ENCODE measurements at regions not wholly inside any gene's neighbourhood (a gene's known extent, or its start where the extent isn't known, plus 50 kb on each side); places are given as distances from the start of the nearest gene placed in this dataset.

GRCh38 chr2:224181534-224182155, 142.6 kb upstream of the SERPINE2 start:
- no peak overlapping the region for H3K56ac ChIP-seq (replicated peaks; ENCODE audit: insufficient read length, low read depth, low read length)
- DNase-seq (ENCODE audit: low read depth in 1 of 2, low spot score in 2 of 2): no peak
- no peak overlapping the region for H3K27ac ChIP-seq (ENCODE audit: low read depth, low read length)
- no peaks in the 10 kb centered on the region for H3K9me3 ChIP-seq (ENCODE audit: insufficient read depth in 2 of 2, low read depth in 1 of 2, low read length in 1 of 2)
- no peak overlapping the region for H3K23ac ChIP-seq (ENCODE audit: insufficient read length)
- H2BK12ac ChIP-seq (ENCODE audit: low read depth, low read length): no peak overlapping the region
- no peaks in the 10 kb centered on the region for H4K20me1 ChIP-seq (replicated peaks in 1 of 2; ENCODE audit: control insufficient read depth in 1 of 2, insufficient read depth in 2 of 2, low read length in 2 of 2)
- H2AK5ac ChIP-seq (ENCODE audit: low read depth, low read length): no peak overlapping the region
- no peak overlapping the region for H3K14ac ChIP-seq (ENCODE audit: insufficient read length)
- no peaks in the 10 kb centered on the region for H3K79me1 ChIP-seq (ENCODE audit: low read depth, low read length)
- no peak overlapping the region for H2BK120ac ChIP-seq (replicated peaks; ENCODE audit: low read depth, low read length)
- no peak overlapping the region for H3K4me3 ChIP-seq (ENCODE audit: extremely low read depth in 1 of 4, insufficient read depth in 2 of 4, low read depth in 3 of 4, low read length in 4 of 4)
- H3K79me2 ChIP-seq (ENCODE audit: control insufficient read depth in 1 of 2, insufficient read depth in 2 of 2, low read length in 2 of 2): no peaks in the 10 kb centered on the region
- TF ChIP-seq JUN (IDR thresholded peaks at IDR 0.05; ENCODE audit: low read depth, low read length) (no peak), CTBP2 (IDR thresholded peaks at IDR 0.05; ENCODE audit: borderline replicate concordance, insufficient read depth, insufficient read length, low read length) (no peak)
- H2AFZ ChIP-seq (ENCODE audit: low read length): no peak overlapping the region
- H3K4me2 ChIP-seq (ENCODE audit: insufficient read depth in 1 of 2, low read depth in 2 of 2, low read length in 2 of 2): no peak overlapping the region
- H3K9ac ChIP-seq (replicated peaks in 1 of 4; ENCODE audit: extremely low read depth in 1 of 4, low read depth in 3 of 4, low read length in 3 of 4): no peak overlapping the region
- H3K4ac ChIP-seq (replicated peaks; ENCODE audit: insufficient read length, low read depth, low read length): no peak overlapping the region
- FAIRE-seq: no peak
- 92% methylated on average over 6 of the region's 6 CpGs; no CpG with 5 or more reads in 1 of the 2 experiments for WGBS, 2 experiments (ENCODE audit: extremely low coverage in 1 of 2, insufficient coverage in 1 of 2, insufficient read length in 1 of 2, insufficient replicate concordance in 2 of 2, low coverage in 1 of 2, low lambda C conversion rate in 2 of 2, missing lambda C conversion rate in 1 of 2)
- H4K5ac ChIP-seq (ENCODE audit: insufficient read length, low read depth, low read length): no peak overlapping the region
- no peaks in the 10 kb centered on the region for H3K23me2 ChIP-seq (ENCODE audit: low read depth, low read length)
- ChIA-PET POLR2A (ENCODE audit: partially characterized antibody) (no interaction called here), CTCF (ENCODE audit: partially characterized antibody) (interaction anchor here (1.7 kb wide), 1 partner anchor 22 kb away, joined by 5 read pairs; no protein-coding TSS in a partner anchor)
- H3K36me3 ChIP-seq (ENCODE audit: control insufficient read depth in 2 of 4, insufficient read depth in 4 of 4, low read length in 3 of 4): no peaks in the 10 kb centered on the region
- H4K8ac ChIP-seq (ENCODE audit: extremely low read depth, insufficient read depth, low read length): no peak overlapping the region
- H2BK20ac ChIP-seq (ENCODE audit: low read length): no peak overlapping the region
- no peak overlapping the region for H4K91ac ChIP-seq (replicated peaks; ENCODE audit: insufficient read length, low read length)
- no peak overlapping the region for H2BK15ac ChIP-seq (ENCODE audit: low read length)
- H2BK5ac ChIP-seq (ENCODE audit: low read depth, low read length): no peak overlapping the region
- no peak overlapping the region for H3K18ac ChIP-seq (ENCODE audit: extremely low read depth, low read length)
- no peaks in the 10 kb centered on the region for H3K27me3 ChIP-seq (replicated peaks in 1 of 4; ENCODE audit: control insufficient read depth in 3 of 4, extremely low read depth in 1 of 4, insufficient read depth in 3 of 4, low read length in 3 of 4)
- no peaks in the 10 kb centered on the region for H3K4me1 ChIP-seq (replicated peaks in 1 of 4; ENCODE audit: control insufficient read depth in 3 of 4, insufficient read depth in 4 of 4, low read length in 3 of 4)
